OCI-LY7 (cell line): ENCODE measurements at regions not wholly inside any gene's neighbourhood (a gene's known extent, or its start where the extent isn't known, plus 50 kb on each side); places are given as distances from the start of the nearest gene placed in this dataset.
A peak's percentile ranks its signal among the peaks of the same experiment; 100 is the strongest.

Source experiments
- BruUV-seq: library from RNA; stranded (reverse); fragments of 400-500 nt; replicated peaks from 2 replicates; lab custom pipeline; 2021; lab: Mats Ljungman, UMichigan
- CTCF ChIA-PET: fragments of 300-600 bp; sonication (Branson Sonifier 250); formaldehyde crosslinking; loops from one replicate; lab custom pipeline; 2022; ENCODE audit warnings: antibody characterized with exemption; ENCODE audit not compliant: unreplicated experiment; lab: Charles Lee
- POLR2A ChIA-PET: fragments of 300-600 bp; sonication (Branson Sonifier 250); formaldehyde crosslinking; loops from one replicate; lab custom pipeline; 2022; ENCODE audit warnings: antibody characterized with exemption; lab: Charles Lee
- DNase-seq: peaks from one replicate; pipeline ENCODE4 v3.0.0-alpha.2; 2015; ENCODE audit warnings: low spot score
- H2AFZ ChIP-seq: fragments of 200-600 bp; sonication (generic), shearing (Covaris generic); 2 replicates; pipeline ENCODE4 v1.6.1; 2014; ENCODE audit warnings: mild to moderate bottlenecking, antibody characterized with exemption, low read length, moderate library complexity
- H3K27ac ChIP-seq: fragments of 200-600 bp; sonication (generic); 2 replicates; pipeline ENCODE4 v1.5.1; 2014; ENCODE audit warnings: mixed run types, low read depth, mild to moderate bottlenecking, moderate library complexity, low read length, inconsistent platforms; ENCODE audit not compliant: poor library complexity, severe bottlenecking
- H3K36me3 ChIP-seq: fragments of 200-600 bp; sonication (generic); 2 replicates; pipeline ENCODE4 v1.6.1; 2014; ENCODE audit warnings: mild to moderate bottlenecking, antibody characterized with exemption, low read length, moderate library complexity, mixed read lengths; ENCODE audit not compliant: insufficient read depth
- H3K4me1 ChIP-seq: fragments of 200-600 bp; sonication (generic); 2 replicates; pipeline ENCODE4 v1.5.1; 2014; ENCODE audit warnings: mild to moderate bottlenecking, low read length; ENCODE audit not compliant: insufficient read depth, poor library complexity, severe bottlenecking
- H3K4me2 ChIP-seq: fragments of 200-600 bp; sonication (generic); 2 replicates; pipeline ENCODE4 v1.6.1; 2014; ENCODE audit warnings: mild to moderate bottlenecking, low read length
- H3K4me3 ChIP-seq: fragments of 200-600 bp; sonication (generic); 2 replicates; pipeline ENCODE4 v1.5.1; 2014; ENCODE audit warnings: mild to moderate bottlenecking, low read depth, low read length; ENCODE audit not compliant: poor library complexity, severe bottlenecking
- H3K79me2 ChIP-seq: fragments of 200-600 bp; sonication (generic); 2 replicates; pipeline ENCODE4 v1.6.1; 2016; ENCODE audit warnings: low read depth, mild to moderate bottlenecking, low read length, moderate library complexity, mixed read lengths; ENCODE audit not compliant: insufficient read depth
- H3K9me2 ChIP-seq: fragments of 200-600 bp; sonication (generic); 2 replicates; pipeline ENCODE4 v1.6.1; 2016; ENCODE audit warnings: mild to moderate bottlenecking, low read length, mixed read lengths; ENCODE audit not compliant: insufficient read depth
- H3K9me3 ChIP-seq: fragments of 200-600 bp; sonication (generic); 2 replicates; pipeline ENCODE4 v1.6.1; 2014; ENCODE audit warnings: mild to moderate bottlenecking, mixed run types, low read length, mixed read lengths
- H4K20me1 ChIP-seq: fragments of 200-600 bp; sonication (generic); 2 replicates; pipeline ENCODE4 v1.6.1; 2014; ENCODE audit warnings: mild to moderate bottlenecking, antibody characterized with exemption, low read length, moderate library complexity, mixed read lengths; ENCODE audit not compliant: insufficient read depth
- EZH2phosphoT487 ChIP-seq: fragments of 200-600 bp; sonication (generic); IDR thresholded peaks from 2 replicates; pipeline ENCODE4 v1.6.1; 2018; ENCODE audit warnings: low read depth, borderline replicate concordance, mild to moderate bottlenecking, mixed run types, antibody characterized with exemption, low read length, moderate library complexity, mixed read lengths
- intact Hi-C: fragments of 100-400 bp; cut with micrococcal nuclease; formaldehyde crosslinking; loops from one replicate; pipeline ENCODE4 v1.10.0; 2022; ENCODE audit not compliant: unreplicated experiment
- TF ChIP-seq, protein P1 (sequence below): fragments of 200-600 bp; sonication (generic); conservative IDR thresholded peaks from 2 replicates; pipeline ENCODE4 v1.5.1; 2014; ENCODE audit warnings: mild to moderate bottlenecking, antibody characterized with exemption, low read length, moderate library complexity, mixed read lengths

DNA sequence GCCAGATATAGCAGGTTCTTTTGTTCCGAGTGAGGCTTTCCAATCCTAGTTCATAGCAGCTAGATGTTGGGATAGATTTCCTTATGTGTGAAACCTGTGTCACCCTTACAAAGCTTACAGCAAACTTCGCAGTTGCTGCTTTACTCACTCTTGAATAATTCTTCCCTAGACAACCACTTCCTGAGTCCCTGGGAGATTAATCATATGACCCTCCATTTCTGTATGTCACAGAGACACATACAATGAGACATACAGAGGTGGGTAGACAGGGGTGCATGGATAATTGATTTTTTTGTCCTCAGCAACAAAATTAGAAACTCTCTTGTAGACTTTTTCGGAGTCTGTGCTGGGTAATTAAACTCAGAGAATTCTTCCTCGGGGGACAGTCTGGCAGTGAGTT, 163.2 kb downstream of the NSUN3 start:
- Histone ChIP-seq H3K79me2 (no peaks in the 10 kb centered on the region), H3K9me3 (0 out of 2 replicates have a peak, but pooled peaks cover 4% of the 10 kb centered on the region), H3K36me3 (no peaks in the 10 kb centered on the region), H3K4me2 (no peak overlapping the region), H4K20me1 (no peaks in the 10 kb centered on the region), H3K4me3 (no peak overlapping the region), H3K27ac (no peak overlapping the region), H3K9me2 (no peaks in the 10 kb centered on the region), H3K4me1 (no peaks in the 10 kb centered on the region), H2AFZ (no peak overlapping the region)
- ChIA-PET CTCF (no interaction called here), POLR2A (no interaction called here)
- BruUV-seq: no TSS peak
- no peak for DNase-seq
- intact Hi-C loops: no loop called here
- TF ChIP-seq, protein P1, sequence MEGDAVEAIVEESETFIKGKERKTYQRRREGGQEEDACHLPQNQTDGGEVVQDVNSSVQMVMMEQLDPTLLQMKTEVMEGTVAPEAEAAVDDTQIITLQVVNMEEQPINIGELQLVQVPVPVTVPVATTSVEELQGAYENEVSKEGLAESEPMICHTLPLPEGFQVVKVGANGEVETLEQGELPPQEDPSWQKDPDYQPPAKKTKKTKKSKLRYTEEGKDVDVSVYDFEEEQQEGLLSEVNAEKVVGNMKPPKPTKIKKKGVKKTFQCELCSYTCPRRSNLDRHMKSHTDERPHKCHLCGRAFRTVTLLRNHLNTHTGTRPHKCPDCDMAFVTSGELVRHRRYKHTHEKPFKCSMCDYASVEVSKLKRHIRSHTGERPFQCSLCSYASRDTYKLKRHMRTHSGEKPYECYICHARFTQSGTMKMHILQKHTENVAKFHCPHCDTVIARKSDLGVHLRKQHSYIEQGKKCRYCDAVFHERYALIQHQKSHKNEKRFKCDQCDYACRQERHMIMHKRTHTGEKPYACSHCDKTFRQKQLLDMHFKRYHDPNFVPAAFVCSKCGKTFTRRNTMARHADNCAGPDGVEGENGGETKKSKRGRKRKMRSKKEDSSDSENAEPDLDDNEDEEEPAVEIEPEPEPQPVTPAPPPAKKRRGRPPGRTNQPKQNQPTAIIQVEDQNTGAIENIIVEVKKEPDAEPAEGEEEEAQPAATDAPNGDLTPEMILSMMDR: no peak
- TF ChIP-seq EZH2phosphoT487: no peak

DNA sequence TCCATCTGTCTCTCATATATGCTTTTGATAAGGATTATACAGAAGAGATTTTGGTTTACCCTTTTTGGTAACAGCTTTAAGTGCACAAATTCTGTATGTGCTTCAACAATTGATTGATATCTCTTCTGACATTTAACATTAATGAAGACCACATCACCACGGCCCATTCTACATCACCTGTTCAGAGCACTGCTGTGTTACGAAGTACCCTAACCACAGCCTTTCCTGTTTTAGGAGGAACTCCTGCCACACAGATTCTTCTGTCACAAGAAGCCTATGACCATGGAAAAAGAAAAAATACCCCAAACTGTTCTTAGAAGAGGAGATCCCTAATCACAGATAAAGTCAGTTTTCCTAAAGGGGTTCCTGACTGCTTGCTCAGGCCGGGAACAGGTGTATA, 170.1 kb downstream of the NSUN3 start:
- Histone ChIP-seq H3K27ac (no peak overlapping the region), H3K4me1 (no peaks in the 10 kb centered on the region), H3K36me3 (no peaks in the 10 kb centered on the region), H3K4me2 (no peak overlapping the region), H3K9me2 (no peaks in the 10 kb centered on the region), H3K4me3 (no peak overlapping the region), H3K79me2 (no peaks in the 10 kb centered on the region), H3K9me3 (no peaks in the 10 kb centered on the region), H2AFZ (no peak overlapping the region), H4K20me1 (no peaks in the 10 kb centered on the region)
- DNase-seq: no peak
- intact Hi-C loops: no loop called here
- TF ChIP-seq, protein P1: no peak
- no peak for TF ChIP-seq EZH2phosphoT487
- ChIA-PET CTCF (no interaction called here), POLR2A (no interaction called here)
- no TSS peak for BruUV-seq

DNA sequence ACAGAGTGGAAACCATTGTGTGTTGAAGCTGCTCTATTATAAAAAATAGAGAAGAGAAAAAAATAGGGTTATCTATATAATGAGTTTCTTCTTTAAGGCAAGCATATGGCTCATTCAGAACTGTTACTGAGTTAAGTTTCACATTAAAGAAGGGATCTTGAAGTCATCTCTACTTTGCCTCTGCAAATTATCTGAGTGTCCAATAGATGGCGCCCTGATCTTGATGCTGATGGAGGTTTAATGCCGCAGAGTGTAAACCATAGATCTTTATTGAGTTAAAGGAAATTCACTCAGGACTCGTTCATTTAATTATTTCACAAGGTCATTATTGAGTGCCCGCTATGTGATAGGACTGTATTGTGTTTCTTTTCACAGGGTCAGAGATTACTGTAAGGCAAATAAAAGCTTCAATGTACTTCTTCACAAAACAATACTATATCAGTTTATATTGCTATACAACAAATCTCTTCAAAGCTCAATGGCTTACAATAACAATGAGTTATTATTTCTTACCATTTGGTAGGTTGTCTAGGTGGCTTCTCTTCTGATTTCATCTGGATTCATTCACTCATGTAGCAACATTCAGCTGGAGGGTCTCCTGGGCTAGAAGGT, 171.4 kb downstream of the NSUN3 start:
- TF ChIP-seq, protein P1: peak; percentile 87
- no peak for TF ChIP-seq EZH2phosphoT487

More for the DNA sequence above, 171.4 kb downstream of the NSUN3 start:
- ChIA-PET POLR2A (interaction anchor here (0.6 to 1.1 kb wide), 2 partner anchors 8 to 618 kb away, joined by 3 read pairs; no protein-coding TSS in a partner anchor), CTCF (no interaction called here)
- H3K4me1 ChIP-seq: no peaks in the 10 kb centered on the region
- BruUV-seq: no TSS peak
- no peaks in the 10 kb centered on the region for H3K9me3 ChIP-seq
- intact Hi-C loops: no loop called here
- H3K27ac ChIP-seq: no peak overlapping the region
- no peaks in the 10 kb centered on the region for H3K79me2 ChIP-seq
- no peak overlapping the region for H2AFZ ChIP-seq
- H4K20me1 ChIP-seq: no peaks in the 10 kb centered on the region
- no peaks in the 10 kb centered on the region for H3K36me3 ChIP-seq
- DNase-seq: peak; percentile 27
- no peaks in the 10 kb centered on the region for H3K9me2 ChIP-seq
- H3K4me3 ChIP-seq: no peak overlapping the region
- no peak overlapping the region for H3K4me2 ChIP-seq
